WTC11 (cell line): ENCODE measurements at regions not wholly inside any gene's neighbourhood (a gene's known extent, or its start where the extent isn't known, plus 50 kb on each side); places are given as distances from the start of the nearest gene placed in this dataset.

Experiments
- ATAC-seq: fragments of 200-7000 bp; cut with Tn5 transposase; 2 replicates; pipeline ENCODE4 v1.10.0; 2021; ENCODE audit warnings: mild to moderate bottlenecking, moderate library complexity
- CTCF ChIA-PET: fragments of 300-600 bp; sonication (Branson Sonifier 250); formaldehyde crosslinking; loops from one replicate; lab custom pipeline; 2021; ENCODE audit warnings: antibody characterized with exemption; lab: Charles Lee
- POLR2A ChIA-PET: fragments of 350-600 bp; sonication (Branson Sonifier 250); formaldehyde crosslinking; loops from one replicate; lab custom pipeline; 2021; ENCODE audit warnings: antibody characterized with exemption; lab: Charles Lee
- DNase-seq: peaks from one replicate; pipeline ENCODE4 v3.0.0; 2021; ENCODE audit warnings: low spot score
- H3K27ac Mint-ChIP-seq: 2 replicates; pipeline ENCODE4 v1.8.0; 2021; ENCODE audit warnings: mixed read lengths
- H3K27me3 Mint-ChIP-seq: 2 replicates; pipeline ENCODE4 v1.8.0; 2021; ENCODE audit warnings: low read depth, mild to moderate bottlenecking, moderate library complexity, mixed read lengths
- H3K36me3 Mint-ChIP-seq: 2 replicates; pipeline ENCODE4 v1.8.0; 2021; ENCODE audit warnings: mixed read lengths
- H3K4me1 Mint-ChIP-seq: 2 replicates; pipeline ENCODE4 v1.8.0; 2022; ENCODE audit warnings: mixed read lengths
- H3K4me3 Mint-ChIP-seq: 2 replicates; pipeline ENCODE4 v1.8.0; 2021; ENCODE audit warnings: mild to moderate bottlenecking, moderate library complexity, mixed read lengths
- H3K9me3 Mint-ChIP-seq: 2 replicates; pipeline ENCODE4 v1.8.0; 2021; ENCODE audit warnings: mixed read lengths
- ATF1 ChIP-seq: sonication (generic); formaldehyde crosslinking; IDR thresholded peaks from 2 replicates; pipeline ENCODE4 v1.8.1; 2023; ENCODE audit warnings: mild to moderate bottlenecking, moderate library complexity, missing genetic modification reagents
- CREB1 ChIP-seq: sonication (generic); formaldehyde crosslinking; IDR thresholded peaks from 2 replicates; pipeline ENCODE4 v1.8.0; 2023; ENCODE audit warnings: mild to moderate bottlenecking, missing genetic modification reagents
- IRF2 ChIP-seq: sonication (generic); formaldehyde crosslinking; IDR thresholded peaks from 2 replicates; pipeline ENCODE4 v1.8.0; 2022; ENCODE audit warnings: low read depth, missing genetic modification reagents, borderline replicate concordance
- JAZF1 ChIP-seq: fragments of 250-450 bp; sonication (Bioruptor Pico); IDR thresholded peaks from 2 replicates; pipeline ENCODE4 v1.9.0; 2021; ENCODE audit warnings: moderate library complexity, mild to moderate bottlenecking, inconsistent platforms
- NFATC4 ChIP-seq: fragments of 250-450 bp; sonication (Bioruptor Pico); IDR thresholded peaks from 2 replicates; pipeline ENCODE4 v1.9.0; 2021; ENCODE audit warnings: mild to moderate bottlenecking
- OVOL2 ChIP-seq: fragments of 250-450 bp; sonication (Bioruptor Pico); IDR thresholded peaks from 2 replicates; pipeline ENCODE4 v1.9.0; 2021; ENCODE audit warnings: mild to moderate bottlenecking, borderline replicate concordance
- PRRX2 ChIP-seq: fragments of 250-450 bp; sonication (Bioruptor Pico); IDR thresholded peaks from 2 replicates; pipeline ENCODE4 v1.8.0; 2021; ENCODE audit warnings: mild to moderate bottlenecking
- ZNF317 ChIP-seq: sonication (generic); formaldehyde crosslinking; IDR thresholded peaks from 2 replicates; pipeline ENCODE4 v1.8.1; 2023; ENCODE audit warnings: low read depth, mild to moderate bottlenecking, moderate library complexity, missing genetic modification reagents, borderline replicate concordance
- ZNF423 ChIP-seq: fragments of 250-450 bp; sonication (Bioruptor Pico); IDR thresholded peaks from 2 replicates; pipeline ENCODE4 v2.1.2; 2022; ENCODE audit warnings: mild to moderate bottlenecking, moderate library complexity
- TF ChIP-seq, protein P1 (sequence below): sonication (generic); formaldehyde crosslinking; conservative IDR thresholded peaks from 2 replicates; pipeline ENCODE4 v1.8.1; 2023; ENCODE audit warnings: mild to moderate bottlenecking, low read depth, missing genetic modification reagents, moderate library complexity
- TF ChIP-seq, protein P2 (sequence below): sonication (generic); formaldehyde crosslinking; IDR thresholded peaks from 2 replicates; pipeline ENCODE4 v1.8.0; 2023; ENCODE audit warnings: missing genetic modification reagents, mild to moderate bottlenecking, borderline replicate concordance
- TF ChIP-seq, protein P3 (sequence below): sonication (generic); formaldehyde crosslinking; conservative IDR thresholded peaks from 2 replicates; pipeline ENCODE4 v1.8.1; 2022; ENCODE audit warnings: mild to moderate bottlenecking, missing genetic modification reagents
- TF ChIP-seq, protein P4 (sequence below): sonication (generic); formaldehyde crosslinking; IDR thresholded peaks from 2 replicates; pipeline ENCODE4 v1.8.1; 2022; ENCODE audit warnings: mild to moderate bottlenecking, missing genetic modification reagents, moderate library complexity, borderline replicate concordance
- TF ChIP-seq, protein P5 (sequence below): fragments of 250-450 bp; sonication (Bioruptor Pico); IDR thresholded peaks from 2 replicates; pipeline ENCODE4 v1.9.0; 2021; ENCODE audit warnings: mild to moderate bottlenecking
- TF ChIP-seq, protein P6 (sequence below): sonication (generic); formaldehyde crosslinking; IDR thresholded peaks from 2 replicates; pipeline ENCODE4 v1.8.0; 2022; ENCODE audit warnings: mild to moderate bottlenecking, missing genetic modification reagents

DNA sequence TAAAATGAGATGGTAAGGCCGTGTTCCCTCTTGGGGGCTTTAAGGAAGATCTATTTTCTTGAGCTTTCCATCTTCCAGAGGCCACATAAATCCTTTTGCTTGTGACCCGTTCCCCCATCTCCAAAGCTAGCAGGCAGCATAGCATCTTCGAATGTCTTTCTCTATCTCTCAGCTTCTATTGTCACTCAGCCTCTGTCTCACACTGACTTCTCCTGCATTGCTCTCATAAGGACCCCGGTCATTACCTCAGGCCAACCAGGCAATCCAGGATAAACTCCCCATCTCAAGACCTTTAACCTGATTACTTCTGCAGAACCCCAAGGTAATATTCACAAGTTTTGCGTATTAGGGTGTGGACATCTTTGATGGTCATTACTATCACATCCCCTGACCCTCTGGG, 250.3 kb upstream of the SOX2 start:
- Mint-ChIP-seq H3K36me3 (no peaks in the 10 kb centered on the region), H3K4me1 (peaks cover 25% of the 10 kb centered on the region), H3K4me3 (no peak overlapping the region), H3K27ac (no peak overlapping the region), H3K9me3 (no peaks in the 10 kb centered on the region), H3K27me3 (no peaks in the 10 kb centered on the region)
- CTCF ChIA-PET: no interaction called here
- POLR2A ChIA-PET: no interaction called here
- ATAC-seq (peak; percentile 26; the same call in 1 of the 2 replicates), DNase-seq (no peak)
- TF ChIP-seq, protein P1, sequence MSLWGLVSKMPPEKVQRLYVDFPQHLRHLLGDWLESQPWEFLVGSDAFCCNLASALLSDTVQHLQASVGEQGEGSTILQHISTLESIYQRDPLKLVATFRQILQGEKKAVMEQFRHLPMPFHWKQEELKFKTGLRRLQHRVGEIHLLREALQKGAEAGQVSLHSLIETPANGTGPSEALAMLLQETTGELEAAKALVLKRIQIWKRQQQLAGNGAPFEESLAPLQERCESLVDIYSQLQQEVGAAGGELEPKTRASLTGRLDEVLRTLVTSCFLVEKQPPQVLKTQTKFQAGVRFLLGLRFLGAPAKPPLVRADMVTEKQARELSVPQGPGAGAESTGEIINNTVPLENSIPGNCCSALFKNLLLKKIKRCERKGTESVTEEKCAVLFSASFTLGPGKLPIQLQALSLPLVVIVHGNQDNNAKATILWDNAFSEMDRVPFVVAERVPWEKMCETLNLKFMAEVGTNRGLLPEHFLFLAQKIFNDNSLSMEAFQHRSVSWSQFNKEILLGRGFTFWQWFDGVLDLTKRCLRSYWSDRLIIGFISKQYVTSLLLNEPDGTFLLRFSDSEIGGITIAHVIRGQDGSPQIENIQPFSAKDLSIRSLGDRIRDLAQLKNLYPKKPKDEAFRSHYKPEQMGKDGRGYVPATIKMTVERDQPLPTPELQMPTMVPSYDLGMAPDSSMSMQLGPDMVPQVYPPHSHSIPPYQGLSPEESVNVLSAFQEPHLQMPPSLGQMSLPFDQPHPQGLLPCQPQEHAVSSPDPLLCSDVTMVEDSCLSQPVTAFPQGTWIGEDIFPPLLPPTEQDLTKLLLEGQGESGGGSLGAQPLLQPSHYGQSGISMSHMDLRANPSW (CRISPR knock-in tag): no peak

DNA sequence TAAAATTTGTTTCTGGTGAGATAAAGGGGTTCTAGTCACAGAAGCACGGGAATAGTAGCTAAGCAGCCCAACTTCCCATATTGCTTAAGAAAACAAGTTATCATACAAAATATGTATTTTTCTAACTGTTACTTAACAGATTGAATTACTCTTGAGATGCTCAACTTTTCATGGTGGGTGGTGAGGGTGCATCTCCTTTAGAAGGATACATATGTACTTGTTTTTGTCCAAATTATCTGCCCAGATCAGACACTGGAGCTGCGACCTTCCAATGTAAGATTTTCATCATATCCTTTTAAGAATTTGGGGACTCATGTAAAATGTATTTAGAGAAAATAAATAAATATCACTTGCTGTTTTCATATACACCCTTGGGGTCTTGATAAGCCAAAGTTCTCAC, 252.2 kb upstream of the SOX2 start:
- Mint-ChIP-seq H3K36me3 (no peaks in the 10 kb centered on the region), H3K4me3 (no peak overlapping the region), H3K27ac (no peak overlapping the region), H3K4me1 (peaks cover 29% of the 10 kb centered on the region), H3K27me3 (no peaks in the 10 kb centered on the region), H3K9me3 (no peaks in the 10 kb centered on the region)
- no peak for ATAC-seq
- no peak for DNase-seq
- POLR2A ChIA-PET: no interaction called here
- TF ChIP-seq, protein P2, sequence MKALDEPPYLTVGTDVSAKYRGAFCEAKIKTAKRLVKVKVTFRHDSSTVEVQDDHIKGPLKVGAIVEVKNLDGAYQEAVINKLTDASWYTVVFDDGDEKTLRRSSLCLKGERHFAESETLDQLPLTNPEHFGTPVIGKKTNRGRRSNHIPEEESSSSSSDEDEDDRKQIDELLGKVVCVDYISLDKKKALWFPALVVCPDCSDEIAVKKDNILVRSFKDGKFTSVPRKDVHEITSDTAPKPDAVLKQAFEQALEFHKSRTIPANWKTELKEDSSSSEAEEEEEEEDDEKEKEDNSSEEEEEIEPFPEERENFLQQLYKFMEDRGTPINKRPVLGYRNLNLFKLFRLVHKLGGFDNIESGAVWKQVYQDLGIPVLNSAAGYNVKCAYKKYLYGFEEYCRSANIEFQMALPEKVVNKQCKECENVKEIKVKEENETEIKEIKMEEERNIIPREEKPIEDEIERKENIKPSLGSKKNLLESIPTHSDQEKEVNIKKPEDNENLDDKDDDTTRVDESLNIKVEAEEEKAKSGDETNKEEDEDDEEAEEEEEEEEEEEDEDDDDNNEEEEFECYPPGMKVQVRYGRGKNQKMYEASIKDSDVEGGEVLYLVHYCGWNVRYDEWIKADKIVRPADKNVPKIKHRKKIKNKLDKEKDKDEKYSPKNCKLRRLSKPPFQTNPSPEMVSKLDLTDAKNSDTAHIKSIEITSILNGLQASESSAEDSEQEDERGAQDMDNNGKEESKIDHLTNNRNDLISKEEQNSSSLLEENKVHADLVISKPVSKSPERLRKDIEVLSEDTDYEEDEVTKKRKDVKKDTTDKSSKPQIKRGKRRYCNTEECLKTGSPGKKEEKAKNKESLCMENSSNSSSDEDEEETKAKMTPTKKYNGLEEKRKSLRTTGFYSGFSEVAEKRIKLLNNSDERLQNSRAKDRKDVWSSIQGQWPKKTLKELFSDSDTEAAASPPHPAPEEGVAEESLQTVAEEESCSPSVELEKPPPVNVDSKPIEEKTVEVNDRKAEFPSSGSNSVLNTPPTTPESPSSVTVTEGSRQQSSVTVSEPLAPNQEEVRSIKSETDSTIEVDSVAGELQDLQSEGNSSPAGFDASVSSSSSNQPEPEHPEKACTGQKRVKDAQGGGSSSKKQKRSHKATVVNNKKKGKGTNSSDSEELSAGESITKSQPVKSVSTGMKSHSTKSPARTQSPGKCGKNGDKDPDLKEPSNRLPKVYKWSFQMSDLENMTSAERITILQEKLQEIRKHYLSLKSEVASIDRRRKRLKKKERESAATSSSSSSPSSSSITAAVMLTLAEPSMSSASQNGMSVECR: no peak
- TF ChIP-seq ZNF423: no peak
- no peak for TF ChIP-seq NFATC4 (CRISPR knock-in tag)
- TF ChIP-seq, protein P3, sequence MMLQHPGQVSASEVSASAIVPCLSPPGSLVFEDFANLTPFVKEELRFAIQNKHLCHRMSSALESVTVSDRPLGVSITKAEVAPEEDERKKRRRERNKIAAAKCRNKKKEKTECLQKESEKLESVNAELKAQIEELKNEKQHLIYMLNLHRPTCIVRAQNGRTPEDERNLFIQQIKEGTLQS: no peak
- no peak for TF ChIP-seq CREB1
- no peak for TF ChIP-seq JAZF1 (CRISPR knock-in tag)
- no peak for TF ChIP-seq ZNF317 (CRISPR knock-in tag)
- TF ChIP-seq, protein P4, sequence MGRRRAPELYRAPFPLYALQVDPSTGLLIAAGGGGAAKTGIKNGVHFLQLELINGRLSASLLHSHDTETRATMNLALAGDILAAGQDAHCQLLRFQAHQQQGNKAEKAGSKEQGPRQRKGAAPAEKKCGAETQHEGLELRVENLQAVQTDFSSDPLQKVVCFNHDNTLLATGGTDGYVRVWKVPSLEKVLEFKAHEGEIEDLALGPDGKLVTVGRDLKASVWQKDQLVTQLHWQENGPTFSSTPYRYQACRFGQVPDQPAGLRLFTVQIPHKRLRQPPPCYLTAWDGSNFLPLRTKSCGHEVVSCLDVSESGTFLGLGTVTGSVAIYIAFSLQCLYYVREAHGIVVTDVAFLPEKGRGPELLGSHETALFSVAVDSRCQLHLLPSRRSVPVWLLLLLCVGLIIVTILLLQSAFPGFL (CRISPR knock-in tag): no peak
- TF ChIP-seq PRRX2 (CRISPR knock-in tag): no peak
- TF ChIP-seq IRF2 (CRISPR knock-in tag): no peak
- TF ChIP-seq, protein P5, sequence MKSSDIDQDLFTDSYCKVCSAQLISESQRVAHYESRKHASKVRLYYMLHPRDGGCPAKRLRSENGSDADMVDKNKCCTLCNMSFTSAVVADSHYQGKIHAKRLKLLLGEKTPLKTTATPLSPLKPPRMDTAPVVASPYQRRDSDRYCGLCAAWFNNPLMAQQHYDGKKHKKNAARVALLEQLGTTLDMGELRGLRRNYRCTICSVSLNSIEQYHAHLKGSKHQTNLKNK: no peak
- TF ChIP-seq, protein P6, sequence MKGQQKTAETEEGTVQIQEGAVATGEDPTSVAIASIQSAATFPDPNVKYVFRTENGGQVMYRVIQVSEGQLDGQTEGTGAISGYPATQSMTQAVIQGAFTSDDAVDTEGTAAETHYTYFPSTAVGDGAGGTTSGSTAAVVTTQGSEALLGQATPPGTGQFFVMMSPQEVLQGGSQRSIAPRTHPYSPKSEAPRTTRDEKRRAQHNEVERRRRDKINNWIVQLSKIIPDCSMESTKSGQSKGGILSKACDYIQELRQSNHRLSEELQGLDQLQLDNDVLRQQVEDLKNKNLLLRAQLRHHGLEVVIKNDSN: no peak
- TF ChIP-seq OVOL2 (CRISPR knock-in tag): no peak
- no peak for TF ChIP-seq ATF1
- CTCF ChIA-PET: no interaction called here
